GM23338 (cell line): ENCODE measurements at regions not wholly inside any gene's neighbourhood (a gene's known extent, or its start where the extent isn't known, plus 50 kb on each side); places are given as distances from the start of the nearest gene placed in this dataset.

Experiments used
- ATAC-seq: fragments of 200-7000 bp; cut with Tn5 transposase; 3 replicates; pipeline ENCODE4 v1.9.1; 2020
- DNase-seq: peaks from one replicate; pipeline ENCODE4 v3.0.0-alpha.2; 2015; ENCODE audit warnings: low spot score
- H2AFZ ChIP-seq: fragments of 200-600 bp; sonication (generic); 2 replicates; pipeline ENCODE4 v1.8.0; 2016; ENCODE audit warnings: antibody characterized with exemption, mild to moderate bottlenecking, moderate library complexity
- H3F3A ChIP-seq: fragments of 200-600 bp; sonication (generic); replicated peaks from 2 replicates; pipeline ENCODE4 v1.8.0; 2017; ENCODE audit warnings: antibody characterized with exemption, mixed run types, low read depth
- H3K27ac ChIP-seq: fragments of 200-600 bp; sonication (generic); 2 replicates; pipeline ENCODE4 v1.6.1; 2016; ENCODE audit warnings: low read depth
- H3K27me3 ChIP-seq: fragments of 200-600 bp; sonication (generic); 2 replicates; pipeline ENCODE4 v1.8.0; 2016; ENCODE audit warnings: mild to moderate bottlenecking, mixed run types, moderate library complexity; ENCODE audit not compliant: insufficient read depth
- H3K36me3 ChIP-seq: fragments of 200-600 bp; sonication (generic); 2 replicates; pipeline ENCODE4 v1.8.0; 2016; ENCODE audit warnings: mild to moderate bottlenecking; ENCODE audit not compliant: insufficient read depth
- H3K4me1 ChIP-seq: fragments of 200-600 bp; sonication (generic); 2 replicates; pipeline ENCODE4 v1.8.0; 2016; ENCODE audit warnings: mild to moderate bottlenecking, moderate library complexity; ENCODE audit not compliant: insufficient read depth
- H3K4me2 ChIP-seq: fragments of 200-600 bp; sonication (generic); 2 replicates; pipeline ENCODE4 v1.7.1; 2017; ENCODE audit warnings: mixed run types
- H3K4me3 ChIP-seq: fragments of 200-600 bp; sonication (generic); 2 replicates; pipeline ENCODE4 v1.6.1; 2016; ENCODE audit warnings: mixed run types
- H3K79me2 ChIP-seq: fragments of 200-600 bp; sonication (generic); replicated peaks from 2 replicates; pipeline ENCODE4 v1.8.0; 2017; ENCODE audit warnings: mild to moderate bottlenecking; ENCODE audit not compliant: insufficient read depth
- H3K9me2 ChIP-seq: fragments of 200-600 bp; sonication (generic); 2 replicates; pipeline ENCODE4 v1.8.0; 2017; ENCODE audit not compliant: insufficient read depth
- H4K20me1 ChIP-seq: fragments of 200-600 bp; sonication (generic); replicated peaks from 2 replicates; pipeline ENCODE4 v1.8.0; 2017; ENCODE audit warnings: mild to moderate bottlenecking; ENCODE audit not compliant: insufficient read depth
- H3K27ac Mint-ChIP-seq: 2 replicates; pipeline ENCODE4 v1.8.0; 2020; ENCODE audit warnings: inconsistent platforms, mild to moderate bottlenecking, moderate library complexity, mixed read lengths
- H3K27me3 Mint-ChIP-seq: 3 replicates; pipeline ENCODE4 v1.8.0; 2022; ENCODE audit warnings: low read depth, mild to moderate bottlenecking, moderate library complexity, mixed read lengths, inconsistent platforms; ENCODE audit not compliant: insufficient read depth, poor library complexity
- H3K36me3 Mint-ChIP-seq: 3 replicates; pipeline ENCODE4 v1.8.0; 2021; ENCODE audit warnings: low read depth, mild to moderate bottlenecking, inconsistent platforms, moderate library complexity, mixed read lengths
- H3K4me1 Mint-ChIP-seq: 3 replicates; pipeline ENCODE4 v1.8.0; 2020; ENCODE audit warnings: mild to moderate bottlenecking, inconsistent platforms, mixed read lengths
- H3K4me3 Mint-ChIP-seq: 3 replicates; pipeline ENCODE4 v1.8.0; 2021; ENCODE audit warnings: moderate library complexity, mild to moderate bottlenecking, inconsistent platforms, mixed read lengths
- H3K9me3 Mint-ChIP-seq: 3 replicates; pipeline ENCODE4 v1.8.0; 2020; ENCODE audit warnings: moderate library complexity, mild to moderate bottlenecking, inconsistent platforms, mixed read lengths
- EZH2phosphoT487 ChIP-seq: fragments of 200-600 bp; sonication (generic); IDR thresholded peaks from one replicate; pipeline ENCODE4 v1.8.1; 2018; ENCODE audit warnings: antibody characterized with exemption; ENCODE audit not compliant: unreplicated experiment
- ZNF331 ChIP-seq: fragments of 250-450 bp; sonication (Bioruptor Pico); IDR thresholded peaks from 2 replicates; pipeline ENCODE4 v1.5.0; 2020; ENCODE audit warnings: low read depth, mild to moderate bottlenecking, moderate library complexity
- TF ChIP-seq, protein P1 (sequence below): fragments of 250-450 bp; sonication (Bioruptor Pico); IDR thresholded peaks from 2 replicates; pipeline ENCODE4 v1.5.0; 2020; ENCODE audit warnings: mild to moderate bottlenecking, moderate library complexity

DNA sequence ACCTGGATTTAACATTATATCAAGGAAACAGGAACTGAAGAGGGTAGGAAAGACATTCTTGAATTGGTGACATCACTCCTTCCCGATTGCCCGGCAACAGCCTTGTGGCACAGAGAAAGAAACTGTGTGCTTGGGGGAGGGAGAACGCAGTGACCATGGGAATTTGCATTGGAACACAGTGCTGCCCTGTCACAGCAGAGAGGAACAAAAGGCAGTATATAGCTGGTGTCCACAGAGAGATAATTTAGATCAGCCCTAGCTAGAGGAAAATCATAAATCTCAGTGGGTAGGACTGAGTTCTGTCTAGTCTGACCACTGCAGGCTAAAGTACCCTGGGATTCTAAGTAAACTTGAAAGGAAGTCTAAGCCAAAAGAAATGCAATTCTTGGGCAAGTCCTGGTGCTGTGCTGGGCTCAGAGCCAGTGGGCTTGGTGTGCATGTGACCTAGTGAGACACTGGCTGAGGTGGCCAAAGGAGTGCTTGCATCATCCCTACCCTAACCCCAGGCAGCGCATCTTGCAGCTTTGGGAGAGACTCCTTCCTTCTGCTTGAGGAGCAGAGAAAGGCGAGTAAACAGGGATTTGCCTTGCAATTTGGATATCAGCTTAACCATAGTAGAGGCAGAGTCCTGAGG, 697.6 kb downstream of the HACE1 start:
- ATAC-seq, result peak; percentile 34; the same call in 2 of the 3 replicates
- H3K4me3 ChIP-seq, result no peak overlapping the region
- peaks cover 7% of the 10 kb centered on the region for H3K9me3 Mint-ChIP-seq

More for the DNA sequence above, 697.6 kb downstream of the HACE1 start:
- Histone ChIP-seq H3K27me3 (no peaks in the 10 kb centered on the region), H3K27ac (no peak overlapping the region), H3F3A (no peaks in the 10 kb centered on the region), H3K4me1 (no peaks in the 10 kb centered on the region), H3K9me2 (no peaks in the 10 kb centered on the region; the same call in 1 of the 2 replicates), H4K20me1 (no peaks in the 10 kb centered on the region), H2AFZ (peak overlapping the region; percentile 77; the same call in 1 of the 2 replicates), H3K4me2 (no peak overlapping the region), H3K36me3 (no peaks in the 10 kb centered on the region), H3K79me2 (no peaks in the 10 kb centered on the region)
- TF ChIP-seq, protein P1, sequence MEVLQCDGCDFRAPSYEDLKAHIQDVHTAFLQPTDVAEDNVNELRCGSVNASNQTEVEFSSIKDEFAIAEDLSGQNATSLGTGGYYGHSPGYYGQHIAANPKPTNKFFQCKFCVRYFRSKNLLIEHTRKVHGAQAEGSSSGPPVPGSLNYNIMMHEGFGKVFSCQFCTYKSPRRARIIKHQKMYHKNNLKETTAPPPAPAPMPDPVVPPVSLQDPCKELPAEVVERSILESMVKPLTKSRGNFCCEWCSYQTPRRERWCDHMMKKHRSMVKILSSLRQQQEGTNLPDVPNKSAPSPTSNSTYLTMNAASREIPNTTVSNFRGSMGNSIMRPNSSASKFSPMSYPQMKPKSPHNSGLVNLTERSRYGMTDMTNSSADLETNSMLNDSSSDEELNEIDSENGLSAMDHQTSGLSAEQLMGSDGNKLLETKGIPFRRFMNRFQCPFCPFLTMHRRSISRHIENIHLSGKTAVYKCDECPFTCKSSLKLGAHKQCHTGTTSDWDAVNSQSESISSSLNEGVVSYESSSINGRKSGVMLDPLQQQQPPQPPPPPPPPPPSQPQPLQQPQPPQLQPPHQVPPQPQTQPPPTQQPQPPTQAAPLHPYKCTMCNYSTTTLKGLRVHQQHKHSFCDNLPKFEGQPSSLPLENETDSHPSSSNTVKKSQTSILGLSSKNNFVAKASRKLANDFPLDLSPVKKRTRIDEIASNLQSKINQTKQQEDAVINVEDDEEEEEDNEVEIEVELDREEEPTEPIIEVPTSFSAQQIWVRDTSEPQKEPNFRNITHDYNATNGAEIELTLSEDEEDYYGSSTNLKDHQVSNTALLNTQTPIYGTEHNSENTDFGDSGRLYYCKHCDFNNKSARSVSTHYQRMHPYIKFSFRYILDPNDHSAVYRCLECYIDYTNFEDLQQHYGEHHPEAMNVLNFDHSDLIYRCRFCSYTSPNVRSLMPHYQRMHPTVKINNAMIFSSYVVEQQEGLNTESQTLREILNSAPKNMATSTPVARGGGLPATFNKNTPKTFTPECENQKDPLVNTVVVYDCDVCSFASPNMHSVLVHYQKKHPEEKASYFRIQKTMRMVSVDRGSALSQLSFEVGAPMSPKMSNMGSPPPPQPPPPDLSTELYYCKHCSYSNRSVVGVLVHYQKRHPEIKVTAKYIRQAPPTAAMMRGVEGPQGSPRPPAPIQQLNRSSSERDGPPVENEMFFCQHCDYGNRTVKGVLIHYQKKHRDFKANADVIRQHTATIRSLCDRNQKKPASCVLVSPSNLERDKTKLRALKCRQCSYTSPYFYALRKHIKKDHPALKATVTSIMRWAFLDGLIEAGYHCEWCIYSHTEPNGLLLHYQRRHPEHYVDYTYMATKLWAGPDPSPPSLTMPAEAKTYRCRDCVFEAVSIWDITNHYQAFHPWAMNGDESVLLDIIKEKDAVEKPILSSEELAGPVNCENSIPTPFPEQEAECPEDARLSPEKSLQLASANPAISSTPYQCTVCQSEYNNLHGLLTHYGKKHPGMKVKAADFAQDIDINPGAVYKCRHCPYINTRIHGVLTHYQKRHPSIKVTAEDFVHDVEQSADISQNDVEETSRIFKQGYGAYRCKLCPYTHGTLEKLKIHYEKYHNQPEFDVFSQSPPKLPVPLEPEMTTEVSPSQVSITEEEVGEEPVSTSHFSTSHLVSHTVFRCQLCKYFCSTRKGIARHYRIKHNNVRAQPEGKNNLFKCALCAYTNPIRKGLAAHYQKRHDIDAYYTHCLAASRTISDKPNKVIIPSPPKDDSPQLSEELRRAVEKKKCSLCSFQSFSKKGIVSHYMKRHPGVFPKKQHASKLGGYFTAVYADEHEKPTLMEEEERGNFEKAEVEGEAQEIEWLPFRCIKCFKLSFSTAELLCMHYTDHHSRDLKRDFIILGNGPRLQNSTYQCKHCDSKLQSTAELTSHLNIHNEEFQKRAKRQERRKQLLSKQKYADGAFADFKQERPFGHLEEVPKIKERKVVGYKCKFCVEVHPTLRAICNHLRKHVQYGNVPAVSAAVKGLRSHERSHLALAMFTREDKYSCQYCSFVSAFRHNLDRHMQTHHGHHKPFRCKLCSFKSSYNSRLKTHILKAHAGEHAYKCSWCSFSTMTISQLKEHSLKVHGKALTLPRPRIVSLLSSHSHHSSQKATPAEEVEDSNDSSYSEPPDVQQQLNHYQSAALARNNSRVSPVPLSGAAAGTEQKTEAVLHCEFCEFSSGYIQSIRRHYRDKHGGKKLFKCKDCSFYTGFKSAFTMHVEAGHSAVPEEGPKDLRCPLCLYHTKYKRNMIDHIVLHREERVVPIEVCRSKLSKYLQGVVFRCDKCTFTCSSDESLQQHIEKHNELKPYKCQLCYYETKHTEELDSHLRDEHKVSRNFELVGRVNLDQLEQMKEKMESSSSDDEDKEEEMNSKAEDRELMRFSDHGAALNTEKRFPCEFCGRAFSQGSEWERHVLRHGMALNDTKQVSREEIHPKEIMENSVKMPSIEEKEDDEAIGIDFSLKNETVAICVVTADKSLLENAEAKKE (CRISPR knock-in tag), result no peak
- no peak for TF ChIP-seq EZH2phosphoT487
- TF ChIP-seq ZNF331 (CRISPR knock-in tag), result no peak
- no peak overlapping the region for H3K4me3 Mint-ChIP-seq
- peaks cover 6% of the 10 kb centered on the region for H3K27me3 Mint-ChIP-seq
- H3K36me3 Mint-ChIP-seq, result peaks cover 4% of the 10 kb centered on the region; the same call in 1 of the 3 replicates
- peak overlapping the region; percentile 69; the same call in 1 of the 2 replicates for H3K27ac Mint-ChIP-seq
- DNase-seq, result peak; percentile 8
- no peaks in the 10 kb centered on the region; the same call in 2 of the 3 replicates for H3K4me1 Mint-ChIP-seq
